ENCODE measurements at regions not wholly inside any gene's neighbourhood (a gene's known extent, or its start where the extent isn't known, plus 50 kb on each side); places are given as distances from the start of the nearest gene placed in this dataset.

DNA sequence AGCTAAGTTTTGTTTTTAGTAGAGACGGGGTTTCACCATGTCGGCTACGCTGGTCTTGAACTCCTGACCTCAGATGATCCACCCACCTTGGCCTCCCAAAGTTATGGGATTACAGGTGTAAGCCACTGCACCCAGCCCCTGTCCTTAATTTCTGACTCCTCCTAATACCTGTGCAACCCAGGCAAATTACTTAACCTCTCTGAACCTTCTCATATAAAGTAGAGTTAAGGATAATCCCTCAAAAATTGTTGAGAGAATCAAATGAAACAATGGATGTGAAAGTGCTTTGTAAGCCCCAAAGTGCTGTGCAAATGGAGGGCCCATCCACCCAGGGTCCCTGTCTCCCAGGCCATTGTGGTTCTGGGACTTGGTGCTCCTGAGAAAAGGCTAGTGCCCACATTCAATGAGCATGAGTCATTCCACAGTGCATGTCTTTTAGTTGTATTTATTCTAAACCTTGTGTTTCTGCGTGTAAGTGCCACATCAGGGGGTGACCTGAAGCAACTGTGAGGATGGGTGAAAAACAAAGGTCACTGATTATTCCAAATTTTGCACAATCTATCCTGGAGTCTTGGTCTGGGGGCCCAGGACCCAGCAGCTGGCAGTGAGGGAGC lies 61.4 kb upstream of the PTPRJ start:
- Histone ChIP-seq H3K27ac (ENCODE audit: extremely low read length, insufficient read depth, low read length) (no peak overlapping the region), H2AFZ (ENCODE audit: low read length) (no peak overlapping the region), H3K9me3 (ENCODE audit: low read length) (no peaks in the 10 kb centered on the region), H3K9ac (ENCODE audit: insufficient read depth, low read depth, low read length) (no peak overlapping the region), H3K4me1 (ENCODE audit: insufficient read depth, low read length) (peaks cover 51% of the 10 kb centered on the region), H3K27me3 (ENCODE audit: control insufficient read depth in 1 of 2, insufficient read depth in 2 of 2, low read length in 2 of 2) (peaks cover 0 to 3% of the 10 kb centered on the region in 2 experiments; a peak in 1 of 5 replicates), H3K4me2 (ENCODE audit: low read depth, low read length) (no peak overlapping the region), H3K79me2 (ENCODE audit: insufficient read depth, low read length) (no peaks in the 10 kb centered on the region), H3K36me3 (replicated peaks in 1 of 2; ENCODE audit: control insufficient read depth in 1 of 2, insufficient read depth in 2 of 2, low read length in 2 of 2) (no peaks in the 10 kb centered on the region), H3K4me3 (replicated peaks in 1 of 3; ENCODE audit: insufficient read depth in 1 of 3, low read depth in 2 of 3, low read length in 3 of 3) (no peak overlapping the region), H4K20me1 (ENCODE audit: insufficient read depth, low read length) (no peaks in the 10 kb centered on the region)
- POLR2A ChIA-PET = no interaction called here
- FAIRE-seq (no peak), DNase-seq (ENCODE audit: low spot score) (no peak), ATAC-seq (no peak)
- in situ Hi-C loops (cut with HindIII; ENCODE audit: extremely low pct_ligation_motif_present, low pct_unique_long_range_greater_than_20kb) = no loop called here
- intact Hi-C loops (cut with micrococcal nuclease; ENCODE audit: unreplicated experiment) = no loop called here
- CTCF ChIA-PET (ENCODE audit: low intra/inter-chr PET ratio, low total read pairs) = no interaction called here
- no TSS peak for BruUV-seq (replicated peaks)
- 51% methylated on average over 4 of the region's 4 CpGs for WGBS (ENCODE audit: low lambda C conversion rate)
- TF ChIP-seq SIX1 (CRISPR knock-in tag; IDR thresholded peaks at IDR 0.05; ENCODE audit: borderline replicate concordance) (no peak), MLLT10 (CRISPR knock-in tag; IDR thresholded peaks at IDR 0.05) (no peak), ZNF768 (CRISPR knock-in tag; IDR thresholded peaks at IDR 0.05) (peak; percentile 63), FOSL2 (CRISPR knock-in tag; IDR thresholded peaks at IDR 0.05) (peak; percentile 69)

DNA sequence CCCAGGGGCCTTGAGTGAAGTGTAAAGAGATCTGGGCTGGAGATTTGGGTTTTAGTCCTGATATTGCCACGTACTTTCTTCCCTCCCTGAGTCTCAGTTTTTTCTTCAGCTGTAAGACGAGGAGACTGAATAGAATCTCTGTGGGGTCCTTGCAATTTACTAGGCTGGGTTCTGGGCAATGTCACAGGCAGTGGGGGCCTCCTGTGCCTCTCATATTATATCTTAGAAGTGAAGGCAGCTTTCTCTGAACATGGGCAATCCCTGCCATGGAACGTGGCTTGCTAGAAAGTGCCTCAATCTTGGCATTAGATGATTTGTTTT lies 62.0 kb upstream of the PTPRJ start:
- no peak for FAIRE-seq
- POLR2A ChIA-PET = no interaction called here
- TF ChIP-seq, protein P1, sequence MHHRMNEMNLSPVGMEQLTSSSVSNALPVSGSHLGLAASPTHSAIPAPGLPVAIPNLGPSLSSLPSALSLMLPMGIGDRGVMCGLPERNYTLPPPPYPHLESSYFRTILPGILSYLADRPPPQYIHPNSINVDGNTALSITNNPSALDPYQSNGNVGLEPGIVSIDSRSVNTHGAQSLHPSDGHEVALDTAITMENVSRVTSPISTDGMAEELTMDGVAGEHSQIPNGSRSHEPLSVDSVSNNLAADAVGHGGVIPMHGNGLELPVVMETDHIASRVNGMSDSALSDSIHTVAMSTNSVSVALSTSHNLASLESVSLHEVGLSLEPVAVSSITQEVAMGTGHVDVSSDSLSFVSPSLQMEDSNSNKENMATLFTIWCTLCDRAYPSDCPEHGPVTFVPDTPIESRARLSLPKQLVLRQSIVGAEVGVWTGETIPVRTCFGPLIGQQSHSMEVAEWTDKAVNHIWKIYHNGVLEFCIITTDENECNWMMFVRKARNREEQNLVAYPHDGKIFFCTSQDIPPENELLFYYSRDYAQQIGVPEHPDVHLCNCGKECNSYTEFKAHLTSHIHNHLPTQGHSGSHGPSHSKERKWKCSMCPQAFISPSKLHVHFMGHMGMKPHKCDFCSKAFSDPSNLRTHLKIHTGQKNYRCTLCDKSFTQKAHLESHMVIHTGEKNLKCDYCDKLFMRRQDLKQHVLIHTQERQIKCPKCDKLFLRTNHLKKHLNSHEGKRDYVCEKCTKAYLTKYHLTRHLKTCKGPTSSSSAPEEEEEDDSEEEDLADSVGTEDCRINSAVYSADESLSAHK (CRISPR knock-in tag; IDR thresholded peaks at IDR 0.05; ENCODE audit: borderline replicate concordance) = no peak
- TF ChIP-seq, protein P2, sequence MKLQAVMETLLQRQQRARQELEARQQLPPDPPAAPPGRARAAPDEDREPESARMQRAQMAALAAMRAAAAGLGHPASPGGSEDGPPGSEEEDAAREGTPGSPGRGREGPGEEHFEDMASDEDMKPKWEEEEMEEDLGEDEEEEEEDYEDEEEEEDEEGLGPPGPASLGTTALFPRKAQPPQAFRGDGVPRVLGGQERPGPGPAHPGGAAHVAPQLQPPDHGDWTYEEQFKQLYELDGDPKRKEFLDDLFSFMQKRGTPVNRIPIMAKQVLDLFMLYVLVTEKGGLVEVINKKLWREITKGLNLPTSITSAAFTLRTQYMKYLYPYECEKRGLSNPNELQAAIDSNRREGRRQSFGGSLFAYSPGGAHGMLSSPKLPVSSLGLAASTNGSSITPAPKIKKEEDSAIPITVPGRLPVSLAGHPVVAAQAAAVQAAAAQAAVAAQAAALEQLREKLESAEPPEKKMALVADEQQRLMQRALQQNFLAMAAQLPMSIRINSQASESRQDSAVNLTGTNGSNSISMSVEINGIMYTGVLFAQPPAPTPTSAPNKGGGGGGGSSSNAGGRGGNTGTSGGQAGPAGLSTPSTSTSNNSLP (IDR thresholded peaks at IDR 0.05; ENCODE audit: low read depth, low read length) = no peak
- TF ChIP-seq, protein P3, sequence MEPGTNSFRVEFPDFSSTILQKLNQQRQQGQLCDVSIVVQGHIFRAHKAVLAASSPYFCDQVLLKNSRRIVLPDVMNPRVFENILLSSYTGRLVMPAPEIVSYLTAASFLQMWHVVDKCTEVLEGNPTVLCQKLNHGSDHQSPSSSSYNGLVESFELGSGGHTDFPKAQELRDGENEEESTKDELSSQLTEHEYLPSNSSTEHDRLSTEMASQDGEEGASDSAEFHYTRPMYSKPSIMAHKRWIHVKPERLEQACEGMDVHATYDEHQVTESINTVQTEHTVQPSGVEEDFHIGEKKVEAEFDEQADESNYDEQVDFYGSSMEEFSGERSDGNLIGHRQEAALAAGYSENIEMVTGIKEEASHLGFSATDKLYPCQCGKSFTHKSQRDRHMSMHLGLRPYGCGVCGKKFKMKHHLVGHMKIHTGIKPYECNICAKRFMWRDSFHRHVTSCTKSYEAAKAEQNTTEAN (CRISPR knock-in tag; conservative IDR thresholded peaks at IDR 0.05) = no peak
- TF ChIP-seq YEATS4 (CRISPR knock-in tag; IDR thresholded peaks at IDR 0.05; ENCODE audit: borderline replicate concordance) = no peak
- no peak for TF ChIP-seq ZNF430 (CRISPR knock-in tag; IDR thresholded peaks at IDR 0.05)
- no peak for TF ChIP-seq ZNF652 (CRISPR knock-in tag; IDR thresholded peaks at IDR 0.05; ENCODE audit: borderline replicate concordance, low read depth)
- TF ChIP-seq RAD21 (CRISPR knock-in tag; IDR thresholded peaks at IDR 0.05) = no peak

More for the DNA sequence above, 62.0 kb upstream of the PTPRJ start:
- DNase-seq (ENCODE audit: low spot score) (peak; percentile 13), ATAC-seq (no peak)
- Histone ChIP-seq H3K36me3 (replicated peaks in 1 of 2; ENCODE audit: control insufficient read depth in 1 of 2, insufficient read depth in 2 of 2, low read length in 2 of 2) (no peaks in the 10 kb centered on the region), H3K27ac (ENCODE audit: extremely low read length, insufficient read depth, low read length) (no peak overlapping the region), H3K9ac (ENCODE audit: insufficient read depth, low read depth, low read length) (no peak overlapping the region), H3K9me3 (ENCODE audit: low read length) (no peaks in the 10 kb centered on the region), H3K4me1 (ENCODE audit: insufficient read depth, low read length) (peaks cover 47% of the 10 kb centered on the region), H2AFZ (ENCODE audit: low read length) (no peak overlapping the region), H3K79me2 (ENCODE audit: insufficient read depth, low read length) (no peaks in the 10 kb centered on the region), H3K4me3 (replicated peaks in 1 of 3; ENCODE audit: insufficient read depth in 1 of 3, low read depth in 2 of 3, low read length in 3 of 3) (no peak overlapping the region), H3K27me3 (ENCODE audit: control insufficient read depth in 1 of 2, insufficient read depth in 2 of 2, low read length in 2 of 2) (peaks cover 0 to 3% of the 10 kb centered on the region in 2 experiments; a peak in 1 of 5 replicates), H3K4me2 (ENCODE audit: low read depth, low read length) (peak overlapping the region; percentile 41; the same call in 1 of the 2 replicates), H4K20me1 (ENCODE audit: insufficient read depth, low read length) (no peaks in the 10 kb centered on the region)
- BruUV-seq (replicated peaks) = no TSS peak
- in situ Hi-C loops (cut with HindIII; ENCODE audit: extremely low pct_ligation_motif_present, low pct_unique_long_range_greater_than_20kb) = no loop called here
- CTCF ChIA-PET (ENCODE audit: low intra/inter-chr PET ratio, low total read pairs) = no interaction called here
- intact Hi-C loops (cut with micrococcal nuclease; ENCODE audit: unreplicated experiment) = no loop called here
- WGBS (ENCODE audit: low lambda C conversion rate) = 18% methylated on average over 3 of the region's 3 CpGs

Data from HepG2 (cell line).